Kidney (tissue), 13 donors: ENCODE measurements at regions not wholly inside any gene's neighbourhood (a gene's known extent, or its start where the extent isn't known, plus 50 kb on each side); places are given as distances from the start of the nearest gene placed in this dataset.

Source experiments
- DNase-seq, 5 donors: peaks; one replicate each; pipeline ENCODE4 v3.0.0-alpha.2; 2013 to 2020
- FAIRE-seq: peaks from 2 replicates; lab custom pipeline; 2012; peaks lifted over from hg19 to GRCh38; lab: Jason Lieb, UNC
- H3K27ac ChIP-seq, 2 donors: one replicate each; pipeline ENCODE4 v1.7.0; 2013; ENCODE audit warnings: low read depth in 2 of 2, low read length in 2 of 2, inconsistent platforms in 1 of 2
- H3K27me3 ChIP-seq: one replicate; pipeline ENCODE4 v1.7.1; 2013; ENCODE audit warnings: low read length, inconsistent platforms; ENCODE audit not compliant: control insufficient read depth, insufficient read depth
- H3K36me3 ChIP-seq, 3 donors: one replicate each; pipeline versions ENCODE4 v1.7.0 to v1.7.1; 2013; ENCODE audit warnings: low read length in 3 of 3, control low read depth in 1 of 3, inconsistent platforms in 1 of 3; ENCODE audit not compliant: insufficient read depth in 3 of 3, control insufficient read depth in 2 of 3
- H3K4me1 ChIP-seq, 3 donors: one replicate each; pipeline versions ENCODE4 v1.7.0 to v1.7.1; 2013; ENCODE audit warnings: low read length in 3 of 3, inconsistent platforms in 1 of 3, low read depth in 1 of 3; ENCODE audit not compliant: control insufficient read depth in 2 of 3, insufficient read depth in 2 of 3
- H3K4me3 ChIP-seq, 3 donors: one replicate each; pipeline versions ENCODE4 v1.7.0 to v1.8.1; 2013; ENCODE audit warnings: low read length in 3 of 3, control low read depth in 1 of 3, inconsistent platforms in 1 of 3
- H3K9ac ChIP-seq, 3 donors: one replicate each; pipeline versions ENCODE4 v1.7.0 to v1.7.1; 2013; ENCODE audit warnings: low read length in 3 of 3, control low read depth in 1 of 3, inconsistent platforms in 1 of 3
- H3K9me3 ChIP-seq, 3 donors: one replicate each; pipeline versions ENCODE4 v1.7.0 to v1.7.1; 2013; ENCODE audit warnings: low read length in 3 of 3, control low read depth in 1 of 3, inconsistent platforms in 1 of 3; ENCODE audit not compliant: control insufficient read depth in 2 of 3, insufficient read depth in 1 of 3
- CTCF ChIP-seq: IDR thresholded peaks from 3 replicates; pipeline ENCODE4 v1.5.1; 2012; ENCODE audit warnings: mild to moderate bottlenecking, moderate library complexity, borderline replicate concordance; ENCODE audit not compliant: insufficient read depth; ENCODE audit errors: extremely low read depth
- intact Hi-C: fragments of 100-400 bp; cut with DNase I; formaldehyde crosslinking; loops from one replicate; pipeline ENCODE4 v1.11.1; 2022
- donor health status: control.
- donor health status: control.
- donor health status: control.
- donor health status: control.
- donor health status: control.
- donor health status: DM: yes; HTN: yes; CAD: no.
- donor health status: Normal renal cell carcinoma (clear cell type).

GRCh38 chr2:222769446-222769845 lies 91.4 kb upstream of the ACSL3 start:
- H3K27ac ChIP-seq, result no peak overlapping the region
- no peak overlapping the region for H3K4me3 ChIP-seq
- DNase-seq (no peak), FAIRE-seq (no peak)
- H3K9ac ChIP-seq, result no peak overlapping the region
- no peaks in the 10 kb centered on the region for H3K36me3 ChIP-seq
- H3K9me3 ChIP-seq, result no peaks in the 10 kb centered on the region
- no peaks in the 10 kb centered on the region for H3K4me1 ChIP-seq
- no peak for TF ChIP-seq CTCF
- H3K27me3 ChIP-seq, result no peaks in the 10 kb centered on the region
- intact Hi-C loops, result no loop called here

- Histone ChIP-seq H3K36me3 (no peaks in the 10 kb centered on the region), H3K27ac (no peak overlapping the region), H3K4me1 (no peaks in the 10 kb centered on the region), H3K9me3 (no peaks in the 10 kb centered on the region), H3K4me3 (no peak overlapping the region), H3K27me3 (no peaks in the 10 kb centered on the region), H3K9ac (no peak overlapping the region)
- intact Hi-C loops, result no loop called here
- no peak for FAIRE-seq
- TF ChIP-seq CTCF, result no peak
- DNase-seq, result no peak
Observed at GRCh38 chr2:222769941-222770340, 90.9 kb upstream of the ACSL3 start.

- intact Hi-C loops, result no loop called here
- Histone ChIP-seq H3K4me1 (no peaks in the 10 kb centered on the region), H3K4me3 (no peak overlapping the region), H3K36me3 (no peaks in the 10 kb centered on the region), H3K9me3 (no peaks in the 10 kb centered on the region), H3K9ac (no peak overlapping the region), H3K27me3 (no peaks in the 10 kb centered on the region), H3K27ac (no peak overlapping the region)
- DNase-seq (no peak), FAIRE-seq (no peak)
- no peak for TF ChIP-seq CTCF
Observed at GRCh38 chr2:222771832-222772231, 89.0 kb upstream of the ACSL3 start.

- no peaks in the 10 kb centered on the region for H3K9me3 ChIP-seq
- H3K36me3 ChIP-seq, result no peaks in the 10 kb centered on the region
- no peak overlapping the region for H3K9ac ChIP-seq
- H3K27me3 ChIP-seq, result no peaks in the 10 kb centered on the region
- FAIRE-seq (no peak), DNase-seq (no peak)
- H3K4me3 ChIP-seq, result no peak overlapping the region
- no peaks in the 10 kb centered on the region for H3K4me1 ChIP-seq
- no peak for TF ChIP-seq CTCF
- H3K27ac ChIP-seq, result no peak overlapping the region
- intact Hi-C loops, result no loop called here
Observed at GRCh38 chr2:222774941-222775340, 85.9 kb upstream of the ACSL3 start.
